ENCODE measurements at regions not wholly inside any gene's neighbourhood (a gene's known extent, or its start where the extent isn't known, plus 50 kb on each side); places are given as distances from the start of the nearest gene placed in this dataset.

- Histone ChIP-seq H3K23ac (ENCODE audit: insufficient read length) (no peak overlapping the region), H3K9ac (replicated peaks in 1 of 4; ENCODE audit: extremely low read depth in 1 of 4, low read depth in 3 of 4, low read length in 3 of 4) (no peak overlapping the region), H3K36me3 (ENCODE audit: control insufficient read depth in 2 of 4, insufficient read depth in 4 of 4, low read length in 3 of 4) (no peaks in the 10 kb centered on the region), H3K18ac (ENCODE audit: extremely low read depth, low read length) (no peak overlapping the region), H4K20me1 (replicated peaks in 1 of 2; ENCODE audit: control insufficient read depth in 1 of 2, insufficient read depth in 2 of 2, low read length in 2 of 2) (no peaks in the 10 kb centered on the region), H2BK120ac (replicated peaks; ENCODE audit: low read depth, low read length) (no peak overlapping the region), H3K79me2 (ENCODE audit: control insufficient read depth in 1 of 2, insufficient read depth in 2 of 2, low read length in 2 of 2) (no peaks in the 10 kb centered on the region), H3K56ac (replicated peaks; ENCODE audit: insufficient read length, low read depth, low read length) (no peak overlapping the region), H2BK15ac (ENCODE audit: low read length) (no peak overlapping the region), H3K79me1 (ENCODE audit: low read depth, low read length) (no peaks in the 10 kb centered on the region), H2AK5ac (ENCODE audit: low read depth, low read length) (no peak overlapping the region), H3K4me3 (ENCODE audit: extremely low read depth in 1 of 4, insufficient read depth in 2 of 4, low read depth in 3 of 4, low read length in 4 of 4) (no peak overlapping the region), H2BK20ac (ENCODE audit: low read length) (no peak overlapping the region), H3K4me1 (replicated peaks in 1 of 4; ENCODE audit: control insufficient read depth in 3 of 4, insufficient read depth in 4 of 4, low read length in 3 of 4) (peaks cover 0 to 2% (median 0%) of the 10 kb centered on the region in 4 experiments; a peak in 1 of 7 replicates), H3K23me2 (ENCODE audit: low read depth, low read length) (no peaks in the 10 kb centered on the region), H3K27me3 (replicated peaks in 1 of 4; ENCODE audit: control insufficient read depth in 3 of 4, extremely low read depth in 1 of 4, insufficient read depth in 3 of 4, low read length in 3 of 4) (no peaks in the 10 kb centered on the region), H2BK5ac (ENCODE audit: low read depth, low read length) (no peak overlapping the region), H4K91ac (replicated peaks; ENCODE audit: insufficient read length, low read length) (no peak overlapping the region), H2BK12ac (ENCODE audit: low read depth, low read length) (no peak overlapping the region), H3K9me3 (ENCODE audit: insufficient read depth in 2 of 2, low read depth in 1 of 2, low read length in 1 of 2) (no peaks in the 10 kb centered on the region), H4K5ac (ENCODE audit: insufficient read length, low read depth, low read length) (no peak overlapping the region), H3K14ac (ENCODE audit: insufficient read length) (no peak overlapping the region), H4K8ac (ENCODE audit: extremely low read depth, insufficient read depth, low read length) (no peak overlapping the region), H2AFZ (ENCODE audit: low read length) (peak overlapping the region; percentile 25; the same call in 1 of the 2 replicates), H3K27ac (ENCODE audit: low read depth, low read length) (no peak overlapping the region), H3K4me2 (ENCODE audit: insufficient read depth in 1 of 2, low read depth in 2 of 2, low read length in 2 of 2) (no peak overlapping the region), H3K4ac (replicated peaks; ENCODE audit: insufficient read length, low read depth, low read length) (no peak overlapping the region)
- POLR2A ChIA-PET (ENCODE audit: partially characterized antibody) = no interaction called here
- WGBS, 2 experiments (ENCODE audit: extremely low coverage in 1 of 2, insufficient coverage in 1 of 2, insufficient read length in 1 of 2, insufficient replicate concordance in 2 of 2, low coverage in 1 of 2, low lambda C conversion rate in 2 of 2, missing lambda C conversion rate in 1 of 2) = 39% methylated on average over 10 of the region's 10 CpGs; no CpG with 5 or more reads in 1 of the 2 experiments
- FAIRE-seq = peak; percentile 96
- CTCF ChIA-PET (ENCODE audit: partially characterized antibody) = interaction anchor here (0.9 to 3.5 kb wide), 5 partner anchors 9 to 36 kb away, joined by 3 to 13 read pairs (median 8); no protein-coding TSS in a partner anchor
- peak; percentile 70 to 93 for DNase-seq (ENCODE audit: low read depth in 1 of 2, low spot score in 2 of 2)
- peak; percentile 80 for TF ChIP-seq E2F6 (IDR thresholded peaks at IDR 0.05)
- 0 out of 4 replicates have a peak, but pooled peaks of 1 of the 2 experiments have one; percentile 35 for TF ChIP-seq HDAC2 (IDR thresholded peaks at IDR 0.05; ENCODE audit: borderline replicate concordance in 1 of 2, low read depth in 2 of 2, low read length in 2 of 2)
- TF ChIP-seq CBX5 (IDR thresholded peaks at IDR 0.05; ENCODE audit: low read depth, low read length) = no peak
- TF ChIP-seq ATF3 (IDR thresholded peaks at IDR 0.05; ENCODE audit: insufficient read depth, low read depth, low read length) = no peak
- no peak for TF ChIP-seq RNF2 (IDR thresholded peaks at IDR 0.05; ENCODE audit: borderline replicate concordance, low read depth, low read length, missing control alignments, poor library complexity, severe bottlenecking)
- TF ChIP-seq EP300 (IDR thresholded peaks at IDR 0.05; ENCODE audit: borderline replicate concordance in 1 of 2, low read depth in 2 of 2, low read length in 2 of 2) = peak in 1 of 2 experiments; percentile 28; a peak in 1 of 3 replicates
- TF ChIP-seq TEAD4 (IDR thresholded peaks at IDR 0.05; ENCODE audit: low read depth, low read length) = peak; percentile 85
Measured at GRCh38 chr6:99802396-99803031, 191.5 kb downstream of the MCHR2 start.

Data from H1 (cell line).